ENCODE measurements at regions not wholly inside any gene's neighbourhood (a gene's known extent, or its start where the extent isn't known, plus 50 kb on each side); places are given as distances from the start of the nearest gene placed in this dataset.

DNA sequence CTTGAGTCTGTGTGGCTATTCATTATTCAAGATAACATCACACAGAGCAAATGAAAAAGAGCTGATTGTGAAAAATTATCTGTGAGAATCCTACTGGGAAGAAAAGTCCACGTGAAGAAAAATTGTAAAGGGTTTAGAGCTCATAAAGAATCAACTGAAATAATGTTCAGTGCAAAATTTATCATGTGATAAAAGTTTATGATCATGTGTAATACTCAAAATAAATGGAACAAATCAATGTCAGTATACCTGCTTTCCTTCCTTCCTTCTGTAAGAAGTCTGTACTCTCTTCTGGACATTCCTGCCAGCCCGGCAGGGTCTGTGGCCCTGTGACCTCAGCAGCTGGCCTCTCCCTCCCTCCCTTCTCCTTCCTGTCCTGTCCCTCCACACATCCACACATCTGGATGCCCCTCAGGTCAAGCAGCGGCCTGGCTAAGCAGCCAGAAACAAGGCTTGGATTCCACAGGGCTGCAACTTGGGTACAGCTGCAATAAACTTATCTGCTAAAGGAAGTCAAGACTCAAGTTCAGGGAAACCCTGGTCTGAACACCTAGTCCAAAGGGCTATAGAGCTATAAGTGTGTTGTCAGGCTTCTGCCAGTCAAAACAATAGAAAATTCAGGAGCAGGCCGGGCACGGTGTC, 172.1 kb downstream of the MREG start:
- Histone ChIP-seq H3K4me3 (ENCODE audit: low read depth in 2 of 2, low read length in 1 of 2) (no peak overlapping the region), H3K27ac (ENCODE audit: low read depth in 2 of 2, low read length in 1 of 2) (no peak overlapping the region), H3K36me3 (replicated peaks in 1 of 2; ENCODE audit: control insufficient read depth in 1 of 2, insufficient read depth in 2 of 2, low read length in 1 of 2) (no peaks in the 10 kb centered on the region)

More for the DNA sequence above, 172.1 kb downstream of the MREG start:
- ChIA-PET POLR2A (no interaction called here), CTCF (interaction anchor here (0.6 to 2.5 kb wide), 2 partner anchors 10 to 88 kb away, joined by 3 to 6 read pairs; no protein-coding TSS in a partner anchor)
- H3K27me3 ChIP-seq (ENCODE audit: insufficient read depth) = no peaks in the 10 kb centered on the region
- peaks cover 16% of the 10 kb centered on the region for H3F3A ChIP-seq (replicated peaks; ENCODE audit: insufficient read depth)
- no peaks in the 10 kb centered on the region for H4K20me1 ChIP-seq (ENCODE audit: insufficient read depth)
- H3K9me3 ChIP-seq = no peaks in the 10 kb centered on the region
- H3K9ac ChIP-seq = no peak overlapping the region
- no peak for DNase-seq
- WGBS (ENCODE audit: low lambda C conversion rate) = 77% methylated on average over 5 of the region's 5 CpGs
- H3K4me2 ChIP-seq = no peak overlapping the region
- TF ChIP-seq TAF1 (IDR thresholded peaks at IDR 0.05; ENCODE audit: borderline replicate concordance, low read depth, low read length) = no peak
- no peak for TF ChIP-seq GATA2 (CRISPR knock-in tag; IDR thresholded peaks at IDR 0.05)
- no peak for TF ChIP-seq RXRA (IDR thresholded peaks at IDR 0.05; ENCODE audit: borderline replicate concordance, low read depth)
- TF ChIP-seq, protein P1, sequence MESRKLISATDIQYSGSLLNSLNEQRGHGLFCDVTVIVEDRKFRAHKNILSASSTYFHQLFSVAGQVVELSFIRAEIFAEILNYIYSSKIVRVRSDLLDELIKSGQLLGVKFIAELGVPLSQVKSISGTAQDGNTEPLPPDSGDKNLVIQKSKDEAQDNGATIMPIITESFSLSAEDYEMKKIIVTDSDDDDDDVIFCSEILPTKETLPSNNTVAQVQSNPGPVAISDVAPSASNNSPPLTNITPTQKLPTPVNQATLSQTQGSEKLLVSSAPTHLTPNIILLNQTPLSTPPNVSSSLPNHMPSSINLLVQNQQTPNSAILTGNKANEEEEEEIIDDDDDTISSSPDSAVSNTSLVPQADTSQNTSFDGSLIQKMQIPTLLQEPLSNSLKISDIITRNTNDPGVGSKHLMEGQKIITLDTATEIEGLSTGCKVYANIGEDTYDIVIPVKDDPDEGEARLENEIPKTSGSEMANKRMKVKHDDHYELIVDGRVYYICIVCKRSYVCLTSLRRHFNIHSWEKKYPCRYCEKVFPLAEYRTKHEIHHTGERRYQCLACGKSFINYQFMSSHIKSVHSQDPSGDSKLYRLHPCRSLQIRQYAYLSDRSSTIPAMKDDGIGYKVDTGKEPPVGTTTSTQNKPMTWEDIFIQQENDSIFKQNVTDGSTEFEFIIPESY (IDR thresholded peaks at IDR 0.05; ENCODE audit: borderline replicate concordance, low read depth) = no peak
- TF ChIP-seq, protein P2, sequence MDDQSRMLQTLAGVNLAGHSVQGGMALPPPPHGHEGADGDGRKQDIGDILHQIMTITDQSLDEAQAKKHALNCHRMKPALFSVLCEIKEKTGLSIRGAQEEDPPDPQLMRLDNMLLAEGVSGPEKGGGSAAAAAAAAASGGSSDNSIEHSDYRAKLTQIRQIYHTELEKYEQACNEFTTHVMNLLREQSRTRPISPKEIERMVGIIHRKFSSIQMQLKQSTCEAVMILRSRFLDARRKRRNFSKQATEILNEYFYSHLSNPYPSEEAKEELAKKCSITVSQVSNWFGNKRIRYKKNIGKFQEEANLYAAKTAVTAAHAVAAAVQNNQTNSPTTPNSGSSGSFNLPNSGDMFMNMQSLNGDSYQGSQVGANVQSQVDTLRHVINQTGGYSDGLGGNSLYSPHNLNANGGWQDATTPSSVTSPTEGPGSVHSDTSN (IDR thresholded peaks at IDR 0.05) = no peak
- TF ChIP-seq MAX (IDR thresholded peaks at IDR 0.05; ENCODE audit: low read depth) = no peak
- TF ChIP-seq FOXJ3 (CRISPR knock-in tag; IDR thresholded peaks at IDR 0.05) = no peak
- no peak for TF ChIP-seq EP300 (IDR thresholded peaks at IDR 0.05; ENCODE audit: borderline replicate concordance in 1 of 2, low read depth in 1 of 2, low read length in 1 of 2)
- no peak for TF ChIP-seq ELF1 (IDR thresholded peaks at IDR 0.05)
- no peak for TF ChIP-seq RFX5 (IDR thresholded peaks at IDR 0.05; ENCODE audit: low read length)
- no peak for TF ChIP-seq TCF12 (IDR thresholded peaks at IDR 0.05)
- TF ChIP-seq RAD21 (IDR thresholded peaks at IDR 0.05; ENCODE audit: low read length) = no peak
- no peak for TF ChIP-seq TEAD4 (IDR thresholded peaks at IDR 0.05; ENCODE audit: borderline replicate concordance, insufficient read depth)
- TF ChIP-seq NFIC (IDR thresholded peaks at IDR 0.05; ENCODE audit: borderline replicate concordance) = no peak
- TF ChIP-seq, protein P3, sequence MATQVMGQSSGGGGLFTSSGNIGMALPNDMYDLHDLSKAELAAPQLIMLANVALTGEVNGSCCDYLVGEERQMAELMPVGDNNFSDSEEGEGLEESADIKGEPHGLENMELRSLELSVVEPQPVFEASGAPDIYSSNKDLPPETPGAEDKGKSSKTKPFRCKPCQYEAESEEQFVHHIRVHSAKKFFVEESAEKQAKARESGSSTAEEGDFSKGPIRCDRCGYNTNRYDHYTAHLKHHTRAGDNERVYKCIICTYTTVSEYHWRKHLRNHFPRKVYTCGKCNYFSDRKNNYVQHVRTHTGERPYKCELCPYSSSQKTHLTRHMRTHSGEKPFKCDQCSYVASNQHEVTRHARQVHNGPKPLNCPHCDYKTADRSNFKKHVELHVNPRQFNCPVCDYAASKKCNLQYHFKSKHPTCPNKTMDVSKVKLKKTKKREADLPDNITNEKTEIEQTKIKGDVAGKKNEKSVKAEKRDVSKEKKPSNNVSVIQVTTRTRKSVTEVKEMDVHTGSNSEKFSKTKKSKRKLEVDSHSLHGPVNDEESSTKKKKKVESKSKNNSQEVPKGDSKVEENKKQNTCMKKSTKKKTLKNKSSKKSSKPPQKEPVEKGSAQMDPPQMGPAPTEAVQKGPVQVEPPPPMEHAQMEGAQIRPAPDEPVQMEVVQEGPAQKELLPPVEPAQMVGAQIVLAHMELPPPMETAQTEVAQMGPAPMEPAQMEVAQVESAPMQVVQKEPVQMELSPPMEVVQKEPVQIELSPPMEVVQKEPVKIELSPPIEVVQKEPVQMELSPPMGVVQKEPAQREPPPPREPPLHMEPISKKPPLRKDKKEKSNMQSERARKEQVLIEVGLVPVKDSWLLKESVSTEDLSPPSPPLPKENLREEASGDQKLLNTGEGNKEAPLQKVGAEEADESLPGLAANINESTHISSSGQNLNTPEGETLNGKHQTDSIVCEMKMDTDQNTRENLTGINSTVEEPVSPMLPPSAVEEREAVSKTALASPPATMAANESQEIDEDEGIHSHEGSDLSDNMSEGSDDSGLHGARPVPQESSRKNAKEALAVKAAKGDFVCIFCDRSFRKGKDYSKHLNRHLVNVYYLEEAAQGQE (IDR thresholded peaks at IDR 0.05; ENCODE audit: low read depth, low read length) = no peak
- no peak for TF ChIP-seq JUND (IDR thresholded peaks at IDR 0.05)
- TF ChIP-seq MXI1 (IDR thresholded peaks at IDR 0.05; ENCODE audit: low read depth, low read length) = no peak
- no peak for TF ChIP-seq NRF1 (IDR thresholded peaks at IDR 0.05; ENCODE audit: low read depth, low read length)
- TF ChIP-seq SIN3A (IDR thresholded peaks at IDR 0.05; ENCODE audit: borderline replicate concordance, low read depth, low read length) = no peak
- H2AFZ ChIP-seq (ENCODE audit: low read depth) = no peak overlapping the region
- H3K9me2 ChIP-seq = no peaks in the 10 kb centered on the region
- H3K79me2 ChIP-seq (ENCODE audit: insufficient read depth) = no peaks in the 10 kb centered on the region
- H3K4me1 ChIP-seq (ENCODE audit: control insufficient read depth in 1 of 2, insufficient read depth in 2 of 2, low read depth in 1 of 2, low read length in 1 of 2) = peaks cover 2 to 10% of the 10 kb centered on the region in 2 experiments; a peak in 1 of 4 replicates

Data from SK-N-SH (cell line).